ENCODE measurements at regions not wholly inside any gene's neighbourhood (a gene's known extent, or its start where the extent isn't known, plus 50 kb on each side); places are given as distances from the start of the nearest gene placed in this dataset.
"Not testable (repeated sequence)": the region's sequence is repeated elsewhere in the genome, so short reads cannot be mapped to it uniquely, and the experiment has no call there.

DNA sequence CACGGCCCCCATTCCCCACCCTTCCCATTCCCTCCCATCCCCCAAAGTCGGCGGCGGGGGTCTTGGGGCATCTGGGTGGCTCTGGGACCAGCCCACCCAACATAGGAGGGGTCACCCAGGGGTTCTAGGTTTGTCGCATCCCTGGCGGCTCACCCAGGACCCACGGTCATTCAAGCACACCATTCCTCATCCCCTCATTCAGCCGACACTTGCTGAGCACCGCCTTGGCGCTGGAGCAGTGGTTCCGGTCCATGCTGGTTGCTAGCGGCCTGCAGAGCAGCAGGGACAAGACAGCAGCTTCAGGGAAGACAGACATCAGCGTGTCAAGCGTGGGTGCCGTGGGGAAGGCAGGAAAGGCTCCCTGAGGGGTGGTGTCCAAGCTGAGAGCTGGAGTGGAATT lies 50.5 kb upstream of the OTOS start:
- no peak for DNase-seq (ENCODE audit: low spot score)

- no peak for DNase-seq (ENCODE audit: low spot score)
These were observed 52.2 kb upstream of the OTOS start for GRCh38 chr2:240192661-240193060.

DNA sequence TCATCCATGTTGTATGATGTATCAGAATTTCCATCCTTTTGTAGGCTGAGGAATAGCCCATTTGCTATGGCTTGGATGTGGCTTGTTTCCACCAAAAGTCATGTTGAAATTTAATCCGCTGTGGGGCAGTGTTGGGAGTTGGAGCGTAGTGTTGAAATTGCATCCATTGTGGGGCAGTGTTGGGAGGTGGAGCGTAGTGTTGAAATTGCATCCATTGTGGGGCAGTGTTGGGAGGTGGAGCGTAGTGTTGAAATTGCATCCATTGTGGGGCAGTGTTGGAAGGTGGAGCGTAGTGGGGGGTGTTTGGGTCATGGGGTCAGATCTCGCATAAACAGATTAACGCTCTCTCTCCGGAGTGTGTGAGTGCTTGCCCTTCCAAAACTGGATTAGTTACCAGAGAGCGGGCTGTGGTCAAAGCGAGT lies 53.9 kb upstream of the OTOS start:
- DNase-seq (ENCODE audit: low spot score): not testable (repeated sequence)

- no peak for DNase-seq (ENCODE audit: low spot score)
These were observed 54.9 kb upstream of the OTOS start for GRCh38 chr2:240195316-240195861.

GRCh38 chr2:240196716-240197461 lies 56.4 kb upstream of the OTOS start:
- no peak for DNase-seq (ENCODE audit: low spot score)

DNA sequence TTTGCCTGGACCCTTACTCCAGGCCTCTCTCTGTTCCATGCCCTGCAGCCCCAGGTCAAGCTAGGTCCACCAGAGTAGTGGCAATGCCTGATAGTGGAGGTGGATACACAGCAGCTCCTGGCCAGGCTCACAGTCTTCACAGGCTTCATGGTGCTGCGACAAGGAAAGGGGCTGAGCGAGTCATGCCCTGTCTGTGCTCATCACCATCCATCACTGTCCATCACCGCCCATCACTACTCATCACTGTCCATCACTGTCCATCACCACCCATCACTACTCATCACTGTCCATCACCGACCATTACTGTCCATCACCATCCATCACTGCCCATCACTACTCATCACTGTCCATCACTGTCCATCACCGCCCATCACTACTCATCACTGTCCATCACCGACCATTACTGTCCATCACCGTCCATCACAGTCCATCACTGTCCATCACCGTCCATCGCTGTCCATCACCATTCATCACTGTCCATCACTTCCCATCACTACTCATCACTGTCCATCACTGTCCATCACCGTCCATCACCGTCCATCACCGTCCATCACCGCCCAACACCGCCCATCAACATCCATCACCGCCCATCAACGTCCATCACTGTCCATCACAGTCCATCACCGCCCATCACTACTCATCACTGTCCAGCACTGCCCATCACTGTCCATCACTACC lies 57.1 kb upstream of the OTOS start:
- DNase-seq (ENCODE audit: low spot score): no peak

- no peak for DNase-seq (ENCODE audit: low spot score)
These were observed 57.8 kb upstream of the OTOS start for GRCh38 chr2:240198226-240198625.

GRCh38 chr2:240199133-240199870 lies 58.8 kb upstream of the OTOS start:
- no peak for DNase-seq (ENCODE audit: low spot score)

DNA sequence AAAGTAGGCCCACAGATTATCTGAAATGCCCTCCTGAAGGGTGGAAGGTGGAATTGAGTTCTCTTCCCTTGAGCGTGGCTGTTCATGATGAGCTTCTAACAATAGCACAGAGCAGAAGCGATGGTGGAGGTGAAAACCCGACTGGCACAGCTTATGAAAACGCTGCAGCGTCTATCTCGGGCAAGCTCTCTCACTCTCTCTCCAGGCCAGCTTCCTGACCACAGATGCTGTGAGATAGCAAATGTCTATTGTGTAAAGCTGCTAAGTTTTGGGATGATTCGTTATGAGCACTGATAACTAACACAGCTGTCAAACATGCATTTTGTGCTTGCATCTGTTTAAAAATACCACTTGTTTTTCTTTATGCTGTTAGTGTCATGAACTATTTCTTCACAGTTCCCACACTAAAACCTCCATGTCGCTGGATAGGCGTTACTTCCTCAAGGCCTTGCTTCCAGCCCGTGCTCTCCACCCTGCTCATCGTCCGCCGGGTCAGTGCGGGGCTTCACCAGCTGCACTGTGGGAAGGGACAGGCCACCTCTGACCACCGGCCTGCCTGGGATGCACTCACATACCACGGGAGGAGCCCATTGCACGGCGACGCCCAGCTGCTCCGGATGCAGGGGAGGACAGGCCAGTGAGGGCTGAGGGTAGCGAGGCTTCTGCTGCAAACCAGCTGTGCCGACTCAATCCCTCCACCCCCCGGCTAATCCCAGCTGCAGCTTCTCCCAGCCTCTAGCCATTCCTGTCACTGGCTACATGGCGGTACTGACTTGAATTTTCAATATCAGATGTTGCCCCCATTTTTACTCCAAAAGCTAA lies 60.0 kb upstream of the OTOS start:
- DNase-seq (ENCODE audit: low spot score): no peak

GRCh38 chr2:240201866-240202265 lies 61.4 kb upstream of the OTOS start:
- no peak for DNase-seq (ENCODE audit: low spot score)

DNA sequence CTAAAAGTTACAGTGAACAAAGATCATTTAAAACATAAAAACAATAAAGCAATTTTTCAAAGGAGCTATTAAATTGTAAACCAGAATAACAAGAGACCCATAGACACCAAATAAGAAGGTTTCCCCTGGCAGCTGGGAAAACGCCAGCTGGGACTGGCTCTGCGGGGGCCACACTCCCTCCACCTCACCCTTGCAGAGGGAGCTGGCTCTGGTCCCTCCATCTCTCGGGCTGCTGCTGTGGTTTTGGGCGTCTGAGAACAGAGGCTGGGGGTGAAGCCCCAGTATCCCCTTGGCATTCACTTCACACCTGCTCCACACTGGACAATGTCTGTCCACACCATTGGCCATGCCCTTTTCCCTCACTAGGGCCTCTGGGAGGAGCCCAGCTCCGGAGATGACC lies 62.1 kb upstream of the OTOS start:
- no peak for DNase-seq (ENCODE audit: low spot score)

- DNase-seq (ENCODE audit: low spot score): no peak
These were observed 62.8 kb upstream of the OTOS start for GRCh38 chr2:240203031-240203787.

DNA sequence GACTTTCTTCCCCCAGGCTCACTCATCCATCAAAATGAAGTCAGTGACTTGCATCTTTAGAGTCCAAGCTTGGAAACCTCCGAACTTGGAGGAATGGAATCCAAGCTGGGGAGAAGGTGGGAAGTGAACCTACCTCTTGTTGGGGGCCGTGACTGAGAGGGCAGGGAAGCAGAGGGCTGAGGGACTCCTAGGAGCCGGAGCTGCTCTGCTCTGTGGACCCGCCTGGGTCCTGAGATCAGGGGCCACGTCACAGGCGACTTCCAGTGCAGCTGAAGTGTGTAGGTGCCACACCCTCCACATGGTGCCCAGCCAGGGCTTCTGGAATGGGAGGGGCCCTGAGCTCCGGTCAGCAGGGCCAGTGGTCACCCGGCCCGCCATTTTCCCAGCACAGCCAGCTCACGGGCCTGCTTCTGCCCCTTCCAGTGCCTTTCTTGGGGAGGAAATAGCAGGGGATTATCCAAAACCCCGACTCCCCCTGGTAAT lies 63.4 kb upstream of the OTOS start:
- no peak for DNase-seq (ENCODE audit: low spot score)

DNA sequence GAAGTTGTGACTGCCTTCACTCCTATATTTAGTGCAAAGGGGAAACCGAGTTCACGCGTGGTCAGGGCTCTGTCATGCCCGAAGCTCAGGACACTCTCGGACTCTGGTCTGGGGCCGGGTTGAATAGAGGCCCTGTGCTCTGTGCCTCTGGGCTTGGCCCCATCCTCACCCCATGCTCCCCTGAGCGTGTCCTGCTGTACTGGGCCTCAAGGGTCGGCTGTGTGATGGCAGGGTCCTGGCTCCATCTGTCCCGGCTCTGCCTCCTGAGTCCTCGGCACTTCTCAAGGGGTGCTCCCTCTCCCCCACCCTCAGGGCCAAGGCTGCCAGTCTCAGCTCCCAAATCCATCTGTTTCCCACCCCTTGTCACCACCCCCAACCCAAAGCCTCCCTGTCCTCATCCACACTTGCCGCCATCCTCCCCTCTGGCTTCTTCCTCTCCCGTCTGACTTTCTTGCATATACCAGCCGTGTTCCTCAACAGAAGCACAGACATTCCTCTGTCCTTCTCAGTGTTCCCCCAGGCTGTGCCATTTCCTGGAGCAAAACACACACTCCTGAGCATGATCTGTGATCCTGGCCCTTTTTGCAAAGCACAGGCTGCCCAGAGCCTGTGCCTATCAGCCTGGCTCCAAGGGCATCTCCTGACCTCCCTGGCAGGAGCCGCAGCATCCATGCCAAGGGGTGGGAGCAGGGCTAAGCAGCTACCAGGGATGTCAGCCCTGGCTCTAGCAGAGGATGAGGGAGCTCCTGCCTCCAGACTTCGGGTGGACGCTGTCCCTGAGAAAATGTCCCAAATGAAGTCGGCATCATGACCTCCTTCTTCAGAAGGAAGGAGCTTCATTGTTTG lies 64.2 kb upstream of the OTOS start:
- no peak for DNase-seq (ENCODE audit: low spot score)

GRCh38 chr2:240205348-240205747 lies 64.9 kb upstream of the OTOS start:
- DNase-seq (ENCODE audit: low spot score): no peak

DNA sequence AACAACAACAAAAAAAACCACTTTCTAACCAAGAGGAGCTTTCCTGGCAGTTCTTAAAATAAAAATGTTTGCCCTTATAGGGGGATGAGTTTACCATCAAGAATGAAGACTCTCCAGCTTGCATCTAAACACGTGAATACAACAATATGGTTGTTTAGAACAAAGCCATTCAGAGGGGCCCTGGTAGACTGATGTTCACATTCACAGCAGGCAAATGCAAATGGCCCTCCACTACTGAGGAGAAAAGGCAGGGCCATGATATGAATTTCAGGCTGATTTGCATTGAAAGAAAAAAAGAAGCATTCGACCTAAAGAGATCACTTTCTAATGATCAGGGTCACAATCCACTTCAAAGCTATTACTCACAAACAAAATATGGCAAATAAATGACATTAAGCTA lies 65.3 kb upstream of the OTOS start:
- no peak for DNase-seq (ENCODE audit: low spot score)

DNA sequence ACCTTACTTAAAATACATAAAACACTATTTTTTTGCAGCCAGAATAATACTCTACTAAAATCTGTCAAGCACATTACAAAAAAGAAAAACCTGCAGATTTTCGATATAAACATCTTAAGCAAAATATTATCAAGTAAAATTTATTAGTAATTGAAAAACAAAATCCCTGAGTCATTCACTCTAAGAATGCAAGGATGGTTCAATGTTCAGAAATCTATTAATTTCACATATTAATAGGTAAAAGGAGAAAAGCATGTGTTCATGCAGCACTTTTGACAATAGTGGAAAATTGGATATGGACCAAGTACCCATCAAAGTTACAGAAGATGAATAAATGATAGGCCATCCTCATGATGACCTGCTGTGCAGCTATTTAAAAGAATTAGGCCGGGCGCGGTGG lies 66.2 kb upstream of the OTOS start:
- no peak for DNase-seq (ENCODE audit: low spot score)

DNA sequence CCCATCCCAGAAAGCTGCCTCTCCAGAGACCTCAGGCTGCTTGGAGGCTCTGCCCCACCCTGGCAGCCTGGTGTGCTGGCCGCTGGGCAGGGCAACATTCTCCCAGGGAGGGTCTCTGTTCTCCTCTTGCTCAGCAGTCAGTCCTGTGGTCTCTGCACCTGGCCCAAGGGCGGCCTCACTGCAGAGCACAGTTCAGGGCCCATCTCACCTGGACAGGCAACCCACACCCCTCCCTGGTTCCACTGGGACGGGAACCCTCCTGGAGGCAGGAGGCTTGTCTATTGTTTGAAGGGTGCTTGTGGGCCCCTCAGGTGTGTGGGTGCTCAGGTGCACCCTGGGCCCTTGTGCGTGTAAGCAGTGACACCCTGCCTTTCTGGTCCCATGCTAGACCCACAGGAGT lies 67.2 kb upstream of the OTOS start:
- DNase-seq (ENCODE audit: low spot score): no peak

- no peak for DNase-seq (ENCODE audit: low spot score)
These were observed 67.6 kb upstream of the OTOS start for GRCh38 chr2:240208096-240208495.

GRCh38 chr2:240208631-240209211 lies 68.3 kb upstream of the OTOS start:
- no peak for DNase-seq (ENCODE audit: low spot score)

All from germinal center (tissue), 1 donor.